ENCODE measurements at regions not wholly inside any gene's neighbourhood (a gene's known extent, or its start where the extent isn't known, plus 50 kb on each side); places are given as distances from the start of the nearest gene placed in this dataset.

DNA sequence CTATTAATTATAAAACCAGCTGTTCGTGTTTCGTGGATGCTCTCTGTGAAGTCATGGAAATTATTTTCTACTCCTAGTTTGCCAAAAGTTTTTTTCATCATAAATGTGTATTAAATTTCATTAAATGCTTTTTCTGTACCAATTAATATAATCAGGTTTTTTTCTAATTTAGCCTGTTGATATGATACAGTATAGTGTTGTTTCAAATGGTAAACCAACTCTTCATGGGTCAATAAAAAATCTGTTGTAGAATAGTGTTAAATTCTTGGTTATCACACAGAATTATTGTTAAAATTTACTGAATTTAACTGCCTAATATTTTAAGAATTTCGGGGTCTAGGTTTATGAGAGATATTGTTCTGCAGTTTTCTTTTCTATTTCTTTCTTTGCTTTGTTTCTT lies 505.9 kb upstream of the MANEA start:
- no peak for DNase-seq (ENCODE audit: low read depth in 1 of 2, low spot score in 1 of 2)
- no peak for TF ChIP-seq JUND (IDR thresholded peaks at IDR 0.05; ENCODE audit: low read depth)
- in situ Hi-C loops (cut with HindIII; ENCODE audit: low pct_unique_long_range_greater_than_20kb, low sequenced_read_pairs), result no loop called here

- no peak for TF ChIP-seq JUND (IDR thresholded peaks at IDR 0.05; ENCODE audit: low read depth)
- no peak for DNase-seq (ENCODE audit: low read depth in 1 of 2, low spot score in 1 of 2)
- in situ Hi-C loops (cut with HindIII; ENCODE audit: low pct_unique_long_range_greater_than_20kb, low sequenced_read_pairs), result no loop called here
These were observed 498.9 kb upstream of the MANEA start for GRCh38 chr6:95078457-95078856.

GRCh38 chr6:95081231-95081630 lies 496.1 kb upstream of the MANEA start:
- no peak for DNase-seq (ENCODE audit: low read depth in 1 of 2, low spot score in 1 of 2)
- in situ Hi-C loops (cut with HindIII; ENCODE audit: low pct_unique_long_range_greater_than_20kb, low sequenced_read_pairs), result no loop called here
- no peak for TF ChIP-seq JUND (IDR thresholded peaks at IDR 0.05; ENCODE audit: low read depth)

DNA sequence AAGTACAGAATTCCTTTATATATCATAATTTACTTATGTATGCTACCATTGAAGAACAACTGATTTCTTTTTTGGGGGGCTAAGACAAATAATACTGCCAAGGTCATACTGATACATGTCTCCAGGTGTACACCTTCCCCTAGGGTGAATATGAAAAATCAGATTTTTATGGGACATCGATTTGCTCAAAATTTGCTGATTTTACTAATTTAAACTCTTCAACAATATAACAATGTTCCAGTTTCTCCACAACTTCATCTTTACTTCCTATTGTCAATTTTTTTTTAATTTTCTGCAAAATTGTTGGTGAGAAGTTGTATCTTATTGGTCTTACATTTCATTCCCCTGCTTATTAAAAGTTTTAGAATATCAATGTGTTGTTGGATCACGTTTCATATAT lies 495.4 kb upstream of the MANEA start:
- in situ Hi-C loops (cut with HindIII; ENCODE audit: low pct_unique_long_range_greater_than_20kb, low sequenced_read_pairs), result no loop called here
- DNase-seq (ENCODE audit: low read depth in 1 of 2, low spot score in 1 of 2), result no peak
- no peak for TF ChIP-seq JUND (IDR thresholded peaks at IDR 0.05; ENCODE audit: low read depth)

GRCh38 chr6:95083506-95083905 lies 493.8 kb upstream of the MANEA start:
- TF ChIP-seq JUND (IDR thresholded peaks at IDR 0.05; ENCODE audit: low read depth), result no peak
- in situ Hi-C loops (cut with HindIII; ENCODE audit: low pct_unique_long_range_greater_than_20kb, low sequenced_read_pairs), result no loop called here
- no peak for DNase-seq (ENCODE audit: low read depth in 1 of 2, low spot score in 1 of 2)

DNA sequence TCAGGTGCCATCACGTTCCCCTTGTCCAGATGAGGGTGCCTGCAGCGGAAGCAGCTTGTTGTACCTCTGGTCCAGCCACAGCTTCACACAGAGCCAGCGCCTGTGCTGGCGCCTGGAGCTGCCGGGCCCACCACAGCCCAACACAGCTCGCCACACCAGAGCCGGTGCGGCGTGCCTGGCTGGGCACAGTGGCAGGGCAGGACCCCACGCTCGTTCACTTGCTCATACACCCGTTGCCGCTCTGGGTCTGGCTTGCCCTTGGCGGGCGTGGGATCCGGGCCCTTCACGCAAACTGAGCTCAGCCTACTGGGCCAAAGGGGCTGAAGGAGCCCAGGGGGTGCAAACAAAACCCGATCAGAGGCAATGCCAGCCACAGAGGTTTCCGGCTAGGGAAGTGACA lies 492.5 kb upstream of the MANEA start:
- in situ Hi-C loops (cut with HindIII; ENCODE audit: low pct_unique_long_range_greater_than_20kb, low sequenced_read_pairs), result no loop called here
- no peak for TF ChIP-seq JUND (IDR thresholded peaks at IDR 0.05; ENCODE audit: low read depth)
- DNase-seq (ENCODE audit: low read depth in 1 of 2, low spot score in 1 of 2), result no peak

DNA sequence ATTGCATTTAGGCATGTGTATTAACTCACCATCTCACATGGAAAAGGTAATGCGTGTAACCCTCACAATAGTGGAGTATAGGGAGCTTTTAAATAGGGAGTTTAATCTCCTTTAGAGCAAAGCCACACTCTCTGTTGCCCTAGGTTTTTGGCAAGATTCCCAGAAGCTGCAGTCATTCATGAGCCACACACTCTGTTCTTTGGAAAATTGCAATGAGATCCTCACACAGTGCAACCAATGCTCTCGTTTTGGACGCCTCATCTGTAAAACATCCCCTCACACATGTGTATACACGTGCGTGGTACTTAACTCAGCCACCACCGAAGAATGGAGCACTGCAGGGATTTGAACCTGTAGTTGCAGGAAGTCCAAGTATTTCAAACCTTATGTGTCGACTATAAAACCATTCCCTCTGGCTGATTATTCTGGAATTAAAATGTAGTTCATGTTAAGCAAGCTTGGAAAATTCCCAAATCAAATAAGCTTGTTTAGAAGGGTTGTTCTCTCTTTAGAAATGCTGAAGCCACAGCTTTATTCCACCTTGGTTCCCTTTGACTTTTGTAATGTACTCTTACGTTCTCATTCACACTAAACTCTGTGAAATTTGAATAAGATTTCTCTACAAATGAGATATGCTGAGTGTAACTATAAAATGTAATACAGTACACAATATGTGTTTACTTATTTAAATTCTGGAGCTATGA lies 489.8 kb upstream of the MANEA start:
- DNase-seq (ENCODE audit: low read depth in 1 of 2, low spot score in 1 of 2), result peak in 1 of 2 experiments; percentile 37
- TF ChIP-seq JUND (IDR thresholded peaks at IDR 0.05; ENCODE audit: low read depth), result no peak
- in situ Hi-C loops (cut with HindIII; ENCODE audit: low pct_unique_long_range_greater_than_20kb, low sequenced_read_pairs), result no loop called here

- peak in 1 of 2 experiments; percentile 64 for DNase-seq (ENCODE audit: low read depth in 1 of 2, low spot score in 1 of 2)
- no peak for TF ChIP-seq JUND (IDR thresholded peaks at IDR 0.05; ENCODE audit: low read depth)
- in situ Hi-C loops (cut with HindIII; ENCODE audit: low pct_unique_long_range_greater_than_20kb, low sequenced_read_pairs), result no loop called here
These were observed 485.4 kb upstream of the MANEA start for GRCh38 chr6:95091823-95092436.

GRCh38 chr6:95093154-95093553 lies 484.2 kb upstream of the MANEA start:
- no peak for TF ChIP-seq JUND (IDR thresholded peaks at IDR 0.05; ENCODE audit: low read depth)
- no peak for DNase-seq (ENCODE audit: low read depth in 1 of 2, low spot score in 1 of 2)
- in situ Hi-C loops (cut with HindIII; ENCODE audit: low pct_unique_long_range_greater_than_20kb, low sequenced_read_pairs), result no loop called here

GRCh38 chr6:95094751-95095663 lies 482.3 kb upstream of the MANEA start:
- no peak for DNase-seq (ENCODE audit: low read depth in 1 of 2, low spot score in 1 of 2)
- no peak for TF ChIP-seq JUND (IDR thresholded peaks at IDR 0.05; ENCODE audit: low read depth)
- in situ Hi-C loops (cut with HindIII; ENCODE audit: low pct_unique_long_range_greater_than_20kb, low sequenced_read_pairs), result no loop called here

GRCh38 chr6:95095855-95096254 lies 481.5 kb upstream of the MANEA start:
- no peak for TF ChIP-seq JUND (IDR thresholded peaks at IDR 0.05; ENCODE audit: low read depth)
- DNase-seq (ENCODE audit: low read depth in 1 of 2, low spot score in 1 of 2), result no peak
- in situ Hi-C loops (cut with HindIII; ENCODE audit: low pct_unique_long_range_greater_than_20kb, low sequenced_read_pairs), result no loop called here

DNA sequence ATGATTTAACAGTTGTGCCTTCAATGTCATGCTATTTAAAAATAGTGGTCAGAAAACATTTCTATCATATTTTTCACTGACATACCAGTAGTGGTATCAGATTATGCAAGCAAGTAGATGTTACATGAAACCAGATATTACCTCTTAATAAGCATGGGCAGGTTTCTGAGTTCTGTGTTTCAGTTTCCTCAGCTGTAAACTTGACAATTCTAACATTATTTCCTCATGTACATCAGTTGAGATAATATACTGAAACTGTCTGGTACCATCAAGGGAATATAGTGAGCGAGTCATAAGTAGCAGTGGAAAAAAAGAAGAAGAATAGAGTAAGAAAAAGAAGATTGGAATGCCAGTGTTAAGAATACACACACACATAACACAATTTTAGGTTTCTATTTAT lies 477.9 kb upstream of the MANEA start:
- TF ChIP-seq JUND (IDR thresholded peaks at IDR 0.05; ENCODE audit: low read depth), result no peak
- no peak for DNase-seq (ENCODE audit: low read depth in 1 of 2, low spot score in 1 of 2)
- in situ Hi-C loops (cut with HindIII; ENCODE audit: low pct_unique_long_range_greater_than_20kb, low sequenced_read_pairs), result no loop called here

DNA sequence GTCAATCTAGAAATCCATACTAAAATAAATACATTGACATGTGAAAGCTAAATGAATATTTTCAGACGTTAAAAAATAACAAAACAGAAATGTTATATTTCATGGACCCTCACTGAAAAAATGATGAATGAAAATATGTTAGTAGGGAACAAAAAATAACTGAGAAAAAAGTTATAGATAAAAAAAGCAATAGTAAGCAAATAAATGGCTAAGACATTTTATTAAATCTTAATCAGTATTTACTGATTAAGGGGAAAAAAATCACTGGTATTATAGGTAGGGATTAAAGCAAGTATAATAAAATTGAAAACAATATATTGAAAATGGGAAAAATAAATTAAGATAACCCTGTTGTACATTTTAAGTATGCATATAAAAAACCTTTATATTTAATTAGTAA lies 468.1 kb upstream of the MANEA start:
- DNase-seq (ENCODE audit: low read depth in 1 of 2, low spot score in 1 of 2), result no peak
- TF ChIP-seq JUND (IDR thresholded peaks at IDR 0.05; ENCODE audit: low read depth), result no peak
- in situ Hi-C loops (cut with HindIII; ENCODE audit: low pct_unique_long_range_greater_than_20kb, low sequenced_read_pairs), result no loop called here
